ENCODE measurements at regions not wholly inside any gene's neighbourhood (a gene's known extent, or its start where the extent isn't known, plus 50 kb on each side); places are given as distances from the start of the nearest gene placed in this dataset.

GRCh38 chr9:107647141-107647540 is 157.6 kb upstream of the KLF4 start:
- no peaks in the 10 kb centered on the region for H3K36me3 ChIP-seq (ENCODE audit: control insufficient read depth in 2 of 2, extremely low read depth in 1 of 2, insufficient read depth in 2 of 2, low read length in 2 of 2)
- H3K27ac ChIP-seq (ENCODE audit: control insufficient read depth, insufficient read depth, low read length): no peak overlapping the region
- DNase-seq (ENCODE audit: low read depth, low spot score): no peak
- H4K20me1 ChIP-seq (ENCODE audit: control insufficient read depth, extremely low read depth, insufficient read depth, low read length): no peaks in the 10 kb centered on the region
- H3K9me1 ChIP-seq (ENCODE audit: control insufficient read depth, extremely low read depth, insufficient read depth, low read length): no peaks in the 10 kb centered on the region
- H3K4me1 ChIP-seq (ENCODE audit: control insufficient read depth, extremely low read depth, insufficient read depth, low read length): no peaks in the 10 kb centered on the region
- FAIRE-seq: no peak
- no peak overlapping the region for H3K9ac ChIP-seq (ENCODE audit: control insufficient read depth, extremely low read depth, insufficient read depth, low read length)
- no peaks in the 10 kb centered on the region for H3K79me2 ChIP-seq (ENCODE audit: control insufficient read depth, insufficient read depth, low read length)
- no peak overlapping the region for H3K4me2 ChIP-seq (ENCODE audit: control insufficient read depth, extremely low read depth, insufficient read depth, low read depth, low read length)
- no peaks in the 10 kb centered on the region for H3K27me3 ChIP-seq (ENCODE audit: control insufficient read depth, extremely low read depth, insufficient read depth, low read length)
- dilution Hi-C loops (cut with MboI; ENCODE audit: extremely low pct_ligation_motif_present, low sequenced_read_pairs): no loop called here
- H3K4me3 ChIP-seq (ENCODE audit: control insufficient read depth in 2 of 3, extremely low read depth in 1 of 3, insufficient read depth in 2 of 3, low read depth in 1 of 3, low read length in 3 of 3): no peak overlapping the region
- TF ChIP-seq, protein P1, sequence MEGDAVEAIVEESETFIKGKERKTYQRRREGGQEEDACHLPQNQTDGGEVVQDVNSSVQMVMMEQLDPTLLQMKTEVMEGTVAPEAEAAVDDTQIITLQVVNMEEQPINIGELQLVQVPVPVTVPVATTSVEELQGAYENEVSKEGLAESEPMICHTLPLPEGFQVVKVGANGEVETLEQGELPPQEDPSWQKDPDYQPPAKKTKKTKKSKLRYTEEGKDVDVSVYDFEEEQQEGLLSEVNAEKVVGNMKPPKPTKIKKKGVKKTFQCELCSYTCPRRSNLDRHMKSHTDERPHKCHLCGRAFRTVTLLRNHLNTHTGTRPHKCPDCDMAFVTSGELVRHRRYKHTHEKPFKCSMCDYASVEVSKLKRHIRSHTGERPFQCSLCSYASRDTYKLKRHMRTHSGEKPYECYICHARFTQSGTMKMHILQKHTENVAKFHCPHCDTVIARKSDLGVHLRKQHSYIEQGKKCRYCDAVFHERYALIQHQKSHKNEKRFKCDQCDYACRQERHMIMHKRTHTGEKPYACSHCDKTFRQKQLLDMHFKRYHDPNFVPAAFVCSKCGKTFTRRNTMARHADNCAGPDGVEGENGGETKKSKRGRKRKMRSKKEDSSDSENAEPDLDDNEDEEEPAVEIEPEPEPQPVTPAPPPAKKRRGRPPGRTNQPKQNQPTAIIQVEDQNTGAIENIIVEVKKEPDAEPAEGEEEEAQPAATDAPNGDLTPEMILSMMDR (optimal IDR thresholded peaks at IDR 0.05 in 1 of 3, IDR thresholded peaks at IDR 0.05 in 1 of 3, conservative IDR thresholded peaks at IDR 0.05 in 1 of 3; ENCODE audit: extremely low read depth in 1 of 3, insufficient read depth in 2 of 3, low read length in 3 of 3): no peak
- TF ChIP-seq EZH2 (IDR thresholded peaks at IDR 0.05; ENCODE audit: low read length): no peak
- no peak overlapping the region for H2AFZ ChIP-seq (ENCODE audit: control insufficient read depth, low read length)
- H3K9me3 ChIP-seq (ENCODE audit: control insufficient read depth, low read depth, low read length): no peaks in the 10 kb centered on the region

DNA sequence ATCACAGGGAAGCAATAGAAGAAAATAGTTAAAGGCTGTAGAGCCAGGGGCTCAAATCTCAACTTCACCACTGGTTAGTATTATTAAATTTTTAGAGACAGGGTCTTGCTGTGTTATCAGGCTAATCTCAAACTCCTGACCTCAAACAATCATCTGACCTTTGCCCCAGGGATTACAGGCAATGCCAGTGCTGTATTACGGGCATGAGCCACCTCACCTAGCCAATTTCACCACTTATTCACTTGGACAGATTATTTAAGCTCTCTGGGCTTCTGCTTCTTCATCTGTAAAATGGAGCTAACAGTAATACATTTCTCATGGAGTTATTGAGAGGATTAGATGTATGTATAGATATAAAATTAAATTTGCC is 155.9 kb upstream of the KLF4 start:
- Histone ChIP-seq H3K27me3 (ENCODE audit: control insufficient read depth, extremely low read depth, insufficient read depth, low read length) (no peaks in the 10 kb centered on the region), H3K36me3 (ENCODE audit: control insufficient read depth in 2 of 2, extremely low read depth in 1 of 2, insufficient read depth in 2 of 2, low read length in 2 of 2) (no peaks in the 10 kb centered on the region), H3K9ac (ENCODE audit: control insufficient read depth, extremely low read depth, insufficient read depth, low read length) (no peak overlapping the region), H2AFZ (ENCODE audit: control insufficient read depth, low read length) (no peak overlapping the region), H3K79me2 (ENCODE audit: control insufficient read depth, insufficient read depth, low read length) (no peaks in the 10 kb centered on the region), H3K9me1 (ENCODE audit: control insufficient read depth, extremely low read depth, insufficient read depth, low read length) (no peaks in the 10 kb centered on the region), H3K27ac (ENCODE audit: control insufficient read depth, insufficient read depth, low read length) (no peak overlapping the region), H3K4me3 (ENCODE audit: control insufficient read depth in 2 of 3, extremely low read depth in 1 of 3, insufficient read depth in 2 of 3, low read depth in 1 of 3, low read length in 3 of 3) (no peak overlapping the region), H3K4me1 (ENCODE audit: control insufficient read depth, extremely low read depth, insufficient read depth, low read length) (no peaks in the 10 kb centered on the region), H3K9me3 (ENCODE audit: control insufficient read depth, low read depth, low read length) (no peaks in the 10 kb centered on the region), H3K4me2 (ENCODE audit: control insufficient read depth, extremely low read depth, insufficient read depth, low read depth, low read length) (no peak overlapping the region), H4K20me1 (ENCODE audit: control insufficient read depth, extremely low read depth, insufficient read depth, low read length) (no peaks in the 10 kb centered on the region)
- DNase-seq (ENCODE audit: low read depth, low spot score) (no peak), FAIRE-seq (no peak)
- dilution Hi-C loops (cut with MboI; ENCODE audit: extremely low pct_ligation_motif_present, low sequenced_read_pairs): no loop called here
- TF ChIP-seq EZH2 (IDR thresholded peaks at IDR 0.05; ENCODE audit: low read length): no peak
- TF ChIP-seq, protein P1 (optimal IDR thresholded peaks at IDR 0.05 in 1 of 3, IDR thresholded peaks at IDR 0.05 in 1 of 3, conservative IDR thresholded peaks at IDR 0.05 in 1 of 3; ENCODE audit: extremely low read depth in 1 of 3, insufficient read depth in 2 of 3, low read length in 3 of 3): no peak

Data from keratinocyte (primary cell).